OCI-LY1 (cell line): ENCODE measurements at regions not wholly inside any gene's neighbourhood (a gene's known extent, or its start where the extent isn't known, plus 50 kb on each side); places are given as distances from the start of the nearest gene placed in this dataset.

Experiments used
- CTCF ChIP-seq: fragments of 200-600 bp; sonication (generic), shearing (Covaris generic); IDR thresholded peaks from 2 replicates; pipeline ENCODE4 v1.5.1; 2017; ENCODE audit warnings: mild to moderate bottlenecking, antibody characterized with exemption, low read length, moderate library complexity, mixed read lengths
- EZH2 ChIP-seq: fragments of 200-600 bp; sonication (generic), shearing (Covaris generic); IDR thresholded peaks from 2 replicates; pipeline ENCODE4 v1.8.0; 2017; ENCODE audit warnings: borderline replicate concordance, mixed run types, mild to moderate bottlenecking, antibody characterized with exemption, low read length, moderate library complexity, mixed read lengths

GRCh38 chr1:244918421-244919319 lies 54.3 kb upstream of the HNRNPU start:
- TF ChIP-seq CTCF (no peak), EZH2 (no peak)
